Panc1 (cell line): ENCODE measurements at regions not wholly inside any gene's neighbourhood (a gene's known extent, or its start where the extent isn't known, plus 50 kb on each side); places are given as distances from the start of the nearest gene placed in this dataset.

Source experiments
- CTCF ChIP-seq: fragments of 450-650 bp; IDR thresholded peaks from 2 replicates; pipeline ENCODE4 v1.5.1; 2017; ENCODE audit warnings: mild to moderate bottlenecking
- POLR2AphosphoS5 ChIP-seq: IDR thresholded peaks from 2 replicates; pipeline ENCODE4 v1.6.1; 2012; ENCODE audit warnings: mild to moderate bottlenecking, low read depth, low read length, moderate library complexity
- REST ChIP-seq, 2 experiments: IDR thresholded peaks; 2 replicates each; pipeline ENCODE4 v1.6.1; 2011 to 2012; ENCODE audit warnings: low read depth in 2 of 2, control low read depth in 1 of 2, low read length in 1 of 2, mild to moderate bottlenecking in 1 of 2, moderate library complexity in 1 of 2; ENCODE audit not compliant: insufficient read depth in 1 of 2
- SIN3A ChIP-seq: IDR thresholded peaks from 2 replicates; pipeline ENCODE4 v1.6.1; 2012; ENCODE audit warnings: low read depth, mild to moderate bottlenecking, low read length, moderate library complexity, borderline replicate concordance; ENCODE audit not compliant: insufficient read depth
- TCF7L2 ChIP-seq: IDR thresholded peaks from 2 replicates; pipeline ENCODE4 v1.6.1; 2011; ENCODE audit warnings: mild to moderate bottlenecking, low read depth, low read length, inconsistent platforms

DNA sequence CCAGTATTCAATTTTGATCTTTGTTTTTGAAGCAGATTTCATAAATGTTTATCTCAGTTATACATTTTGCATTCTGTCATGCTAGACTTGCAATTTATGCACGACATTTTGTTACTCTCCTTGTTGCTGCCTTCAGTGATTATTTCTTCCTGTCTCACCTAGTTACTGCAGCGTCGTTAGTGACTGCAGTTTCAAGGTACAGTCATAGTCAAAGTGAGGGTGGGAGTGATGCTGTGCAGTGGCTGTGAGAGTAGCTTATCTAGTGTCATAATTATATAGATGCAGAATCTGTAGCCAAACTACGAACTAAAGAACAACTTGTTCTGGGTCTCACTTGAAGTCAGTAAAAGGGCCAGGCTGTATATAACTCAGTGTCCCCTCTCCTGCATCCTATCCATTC, 69.8 kb downstream of the GPR101 start:
- TF ChIP-seq TCF7L2 (no peak), CTCF (no peak), REST (IDR thresholded peaks at IDR 0.05; ENCODE audit: insufficient read depth in 1 of 2, low read depth in 2 of 2, low read length in 1 of 2) (no peak), POLR2AphosphoS5 (no peak), SIN3A (no peak)
